NB4 (cell line): ENCODE measurements at regions not wholly inside any gene's neighbourhood (a gene's known extent, or its start where the extent isn't known, plus 50 kb on each side); places are given as distances from the start of the nearest gene placed in this dataset.

Source experiments
- DNase-seq: peaks from one replicate; pipeline ENCODE4 v3.0.0; 2010; ENCODE audit warnings: low read depth
- H3K4me3 ChIP-seq: one replicate; pipeline ENCODE4 v1.5.1; 2011; ENCODE audit warnings: mild to moderate bottlenecking, low read depth, low read length, moderate library complexity
- MAX ChIP-seq: IDR thresholded peaks from 2 replicates; pipeline ENCODE4 v1.6.1; 2011; ENCODE audit warnings: low read depth, low read length
- MYC ChIP-seq: IDR thresholded peaks from 2 replicates; pipeline ENCODE4 v1.6.1; 2011; ENCODE audit warnings: low read depth, low read length
- POLR2A ChIP-seq: IDR thresholded peaks from 2 replicates; pipeline ENCODE4 v1.6.1; 2011; ENCODE audit warnings: mild to moderate bottlenecking; ENCODE audit not compliant: insufficient read length; ENCODE audit errors: extremely low read depth
- TF ChIP-seq, protein P1 (sequence below): IDR thresholded peaks from one replicate; pipeline ENCODE4 v1.5.1; 2012; ENCODE audit warnings: low read depth, low read length

DNA sequence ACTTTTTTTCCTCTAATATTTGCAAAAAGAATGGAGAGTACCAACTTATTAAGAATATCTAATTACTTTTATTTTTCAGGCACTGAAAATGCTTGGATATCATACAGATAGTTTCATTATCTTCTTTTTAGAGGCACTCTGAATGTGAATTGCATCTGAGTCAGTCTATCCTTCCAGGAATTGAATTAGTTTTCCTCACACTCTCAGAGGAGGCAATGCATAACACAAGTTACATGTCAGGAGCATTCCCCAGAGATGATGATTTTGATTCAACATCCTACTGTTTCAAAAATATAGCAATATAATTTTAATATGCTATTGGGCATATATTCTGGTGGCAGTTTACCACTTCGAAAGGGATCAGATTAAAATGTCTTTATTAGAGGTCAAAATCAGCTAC, 1315.4 kb downstream of the PCDH9 start:
- TF ChIP-seq POLR2A (no peak), MAX (no peak)
- TF ChIP-seq, protein P1, sequence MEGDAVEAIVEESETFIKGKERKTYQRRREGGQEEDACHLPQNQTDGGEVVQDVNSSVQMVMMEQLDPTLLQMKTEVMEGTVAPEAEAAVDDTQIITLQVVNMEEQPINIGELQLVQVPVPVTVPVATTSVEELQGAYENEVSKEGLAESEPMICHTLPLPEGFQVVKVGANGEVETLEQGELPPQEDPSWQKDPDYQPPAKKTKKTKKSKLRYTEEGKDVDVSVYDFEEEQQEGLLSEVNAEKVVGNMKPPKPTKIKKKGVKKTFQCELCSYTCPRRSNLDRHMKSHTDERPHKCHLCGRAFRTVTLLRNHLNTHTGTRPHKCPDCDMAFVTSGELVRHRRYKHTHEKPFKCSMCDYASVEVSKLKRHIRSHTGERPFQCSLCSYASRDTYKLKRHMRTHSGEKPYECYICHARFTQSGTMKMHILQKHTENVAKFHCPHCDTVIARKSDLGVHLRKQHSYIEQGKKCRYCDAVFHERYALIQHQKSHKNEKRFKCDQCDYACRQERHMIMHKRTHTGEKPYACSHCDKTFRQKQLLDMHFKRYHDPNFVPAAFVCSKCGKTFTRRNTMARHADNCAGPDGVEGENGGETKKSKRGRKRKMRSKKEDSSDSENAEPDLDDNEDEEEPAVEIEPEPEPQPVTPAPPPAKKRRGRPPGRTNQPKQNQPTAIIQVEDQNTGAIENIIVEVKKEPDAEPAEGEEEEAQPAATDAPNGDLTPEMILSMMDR: no peak
- H3K4me3 ChIP-seq: no peak overlapping the region
- no peak for DNase-seq

DNA sequence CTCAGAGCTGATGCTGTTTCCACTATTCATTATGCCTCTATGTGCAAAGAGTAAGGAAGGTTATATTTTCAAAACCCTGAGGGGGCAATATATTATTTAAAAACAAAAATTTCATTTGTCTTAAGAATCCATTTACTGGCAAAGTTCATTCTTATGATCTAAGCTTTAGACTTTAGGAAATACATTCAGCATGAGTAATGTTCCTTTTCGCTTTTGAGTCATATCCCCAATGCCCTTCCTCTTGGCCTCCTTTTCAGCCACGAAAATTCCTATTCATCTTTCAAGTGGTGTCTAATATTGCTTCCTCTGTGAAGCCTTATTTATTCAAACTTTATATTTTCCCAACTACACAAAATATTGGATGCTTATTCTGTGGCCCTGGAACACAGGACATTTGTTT, 1317.0 kb downstream of the PCDH9 start:
- TF ChIP-seq, protein P1: no peak
- TF ChIP-seq MAX (no peak), MYC (no peak), POLR2A (no peak)
- no peak for DNase-seq
- no peak overlapping the region for H3K4me3 ChIP-seq

- H3K4me3 ChIP-seq: no peak overlapping the region
- TF ChIP-seq MYC (no peak), MAX (no peak), POLR2A (no peak)
- TF ChIP-seq, protein P1: no peak
- no peak for DNase-seq
These were observed 1317.6 kb downstream of the PCDH9 start for GRCh38 chr13:65912516-65912915.

DNA sequence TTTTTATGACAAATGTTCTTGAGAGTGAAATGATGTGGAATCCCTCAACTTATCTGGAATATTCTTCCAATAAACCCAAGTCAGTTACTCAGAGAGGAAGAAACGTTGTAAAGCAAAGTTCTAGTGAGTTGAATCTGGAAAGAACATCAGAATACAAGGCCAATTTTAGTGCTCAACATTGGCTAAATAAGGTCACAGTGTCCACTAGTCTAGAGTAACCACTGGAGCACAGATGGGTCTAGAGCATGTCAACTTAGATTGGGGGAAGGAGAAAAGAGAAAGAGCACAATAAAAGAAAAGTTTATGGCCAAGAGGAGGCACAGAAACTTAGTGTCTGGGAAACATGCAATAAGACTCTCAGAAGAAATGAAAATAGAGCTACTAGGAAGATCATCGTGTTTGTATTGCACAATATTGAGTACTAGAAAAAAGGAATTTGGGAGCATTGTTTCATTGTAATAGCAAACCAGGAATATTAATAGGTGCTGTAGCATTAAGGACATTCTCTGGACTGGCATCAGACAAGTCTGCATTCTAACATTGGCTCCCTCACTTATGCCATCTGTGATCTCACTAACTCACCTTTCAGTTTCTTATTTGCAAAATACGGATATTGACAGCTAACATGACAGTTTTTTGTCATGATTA, 1318.5 kb downstream of the PCDH9 start:
- DNase-seq: no peak

DNA sequence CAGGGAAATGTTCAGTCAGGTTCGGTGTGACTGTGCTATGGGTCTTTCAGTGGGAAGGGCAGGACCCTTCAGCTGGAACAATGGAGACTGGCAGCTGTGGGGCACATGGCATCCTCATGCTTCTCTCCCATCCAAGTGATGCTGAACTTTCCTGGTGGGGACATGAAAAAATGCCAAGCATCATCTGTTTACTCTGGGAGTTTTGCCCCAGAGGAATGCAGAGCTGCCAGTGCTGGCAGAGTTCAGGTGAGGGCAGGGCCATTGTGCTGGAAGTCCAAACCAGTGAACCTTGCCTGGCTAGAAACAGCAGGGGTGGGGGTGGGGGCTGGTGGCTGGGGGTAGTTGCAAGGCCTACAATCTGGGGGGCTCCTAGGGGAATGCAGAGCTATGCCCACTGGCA, 1320.6 kb downstream of the PCDH9 start:
- TF ChIP-seq, protein P1: no peak
- TF ChIP-seq POLR2A: no peak
- TF ChIP-seq MAX: no peak
- no peak for TF ChIP-seq MYC
- H3K4me3 ChIP-seq: no peak overlapping the region
- no peak for DNase-seq

More for the DNA sequence above, 1318.5 kb downstream of the PCDH9 start:
- no peak overlapping the region for H3K4me3 ChIP-seq
- TF ChIP-seq POLR2A (no peak), MAX (no peak), MYC (no peak)
- TF ChIP-seq, protein P1: no peak
